SK-N-MC (cell line): ENCODE measurements at regions not wholly inside any gene's neighbourhood (a gene's known extent, or its start where the extent isn't known, plus 50 kb on each side); places are given as distances from the start of the nearest gene placed in this dataset.

Experiments
- EZH2 ChIP-seq: fragments of 200-600 bp; sonication (generic); IDR thresholded peaks from one replicate; pipeline ENCODE4 v1.6.1; 2017; ENCODE audit warnings: antibody characterized with exemption
- FOXP2 ChIP-seq: optimal IDR thresholded peaks from 2 replicates; pipeline ENCODE3; 2011; ENCODE audit warnings: mild to moderate bottlenecking, moderate library complexity; ENCODE audit not compliant: insufficient read depth; ENCODE audit errors: extremely low read length, control extremely low read depth
- POLR2AphosphoS5 ChIP-seq: IDR thresholded peaks from 2 replicates; pipeline ENCODE4 v1.6.1; 2012; ENCODE audit warnings: mild to moderate bottlenecking, low read depth, low read length, borderline replicate concordance

GRCh38 chr14:97798176-97798575 lies 1001.0 kb downstream of the VRK1 start:
- TF ChIP-seq POLR2AphosphoS5: no peak
- no peak for TF ChIP-seq EZH2
- no peak for TF ChIP-seq FOXP2
